Kidney tubule cell (primary cell): ENCODE measurements at regions not wholly inside any gene's neighbourhood (a gene's known extent, or its start where the extent isn't known, plus 50 kb on each side); places are given as distances from the start of the nearest gene placed in this dataset.
A peak's percentile ranks its signal among the peaks of the same experiment; 100 is the strongest.

Experiments used
- DNase-seq: peaks from one replicate; pipeline ENCODE4 v3.0.0-alpha.2; 2018; ENCODE audit warnings: low spot score

DNA sequence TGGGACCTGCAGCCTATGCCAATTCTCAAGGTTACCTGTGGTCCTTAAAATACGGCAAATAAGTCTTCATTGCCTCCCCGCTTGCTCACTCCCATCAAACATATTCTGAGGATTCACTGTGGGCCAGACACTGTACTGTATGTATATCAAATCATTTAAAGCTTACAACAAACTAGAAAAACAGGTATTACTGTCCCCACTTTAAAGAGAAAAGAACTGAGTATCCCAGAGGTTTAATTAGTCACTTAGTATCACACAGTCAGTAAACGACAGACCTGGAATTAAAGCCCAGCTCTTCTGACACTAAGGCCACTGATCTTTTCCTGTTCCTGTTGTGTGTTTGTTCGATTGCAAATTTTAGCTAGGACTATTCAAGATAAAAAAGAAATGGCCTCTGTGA, 248.2 kb downstream of the ACTL7B start:
- no peak for DNase-seq

DNA sequence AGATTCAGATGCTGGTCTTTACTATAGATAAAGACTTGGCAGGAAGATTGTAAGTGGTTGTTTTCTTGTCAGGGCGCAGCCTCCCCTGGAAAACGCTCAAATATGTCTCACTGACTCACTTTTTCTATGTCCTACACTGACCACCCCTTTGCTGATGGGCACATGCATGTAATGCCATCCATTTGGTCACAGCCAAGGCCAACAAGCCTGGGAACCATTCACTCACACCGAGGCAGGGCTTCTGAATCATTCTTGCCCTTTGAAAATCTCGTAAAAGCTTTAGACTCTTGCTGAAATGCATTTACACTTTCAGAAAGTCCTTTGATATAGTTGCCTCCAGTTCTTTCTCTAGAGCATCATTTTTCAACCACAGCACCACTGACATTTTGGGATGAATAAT, 249.4 kb downstream of the ACTL7B start:
- no peak for DNase-seq

DNA sequence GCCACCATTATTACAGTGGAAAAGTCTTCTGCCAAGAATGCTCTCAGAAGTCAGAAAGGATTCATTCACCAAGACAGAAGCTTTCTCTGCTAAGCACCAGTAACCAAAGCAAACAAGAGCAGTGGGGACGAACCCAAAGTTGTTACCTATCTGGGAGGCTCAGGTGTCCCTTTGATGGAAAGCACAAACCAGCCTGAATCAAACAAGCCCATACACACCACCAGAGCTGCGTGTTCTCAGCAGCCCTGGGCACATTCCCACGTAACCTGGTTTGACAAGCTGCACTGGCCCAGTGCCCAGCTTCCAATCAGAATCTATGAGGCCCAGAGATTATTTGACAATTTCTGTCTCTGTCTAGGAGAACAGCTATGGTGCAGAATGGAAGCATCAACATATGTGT, 252.6 kb downstream of the ACTL7B start:
- DNase-seq: no peak

DNA sequence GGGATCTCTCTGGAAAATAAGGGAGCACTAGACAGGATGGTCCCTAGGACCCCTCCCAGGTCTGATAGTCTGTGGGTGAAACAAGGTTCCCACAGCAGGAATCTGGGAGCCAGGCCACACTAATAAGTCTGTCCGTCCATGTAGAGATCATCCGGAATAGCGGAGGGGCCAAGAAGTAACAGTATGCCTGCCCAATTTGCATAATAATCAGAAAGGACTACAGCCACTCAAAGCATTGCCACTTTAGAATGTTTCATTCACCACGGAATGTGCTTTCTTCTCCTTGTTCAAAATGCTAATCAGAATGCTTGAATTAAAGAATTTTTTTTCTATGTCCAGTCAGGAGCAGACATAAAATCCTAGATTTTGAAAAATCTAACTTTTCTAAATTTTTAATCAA, 254.9 kb downstream of the ACTL7B start:
- no peak for DNase-seq

DNA sequence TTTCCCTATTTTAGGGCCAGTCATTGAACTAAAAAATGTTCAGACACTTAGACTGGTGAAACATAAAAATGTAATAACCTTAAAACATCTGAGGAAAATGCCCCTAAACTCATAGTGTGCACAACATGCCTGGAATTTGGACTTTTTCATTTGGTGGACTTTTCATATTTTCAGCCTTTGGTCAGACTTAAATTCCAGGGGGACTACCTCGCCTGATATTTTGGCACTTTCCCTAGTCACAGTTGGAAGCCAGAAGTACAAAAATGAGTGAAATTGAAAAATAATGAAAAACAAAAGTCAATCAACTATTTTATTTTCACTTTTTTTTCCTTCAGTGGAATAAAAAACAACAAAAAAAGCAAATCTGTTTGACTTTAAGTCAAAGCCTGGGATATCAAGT, 256.2 kb downstream of the ACTL7B start:
- DNase-seq: no peak

DNA sequence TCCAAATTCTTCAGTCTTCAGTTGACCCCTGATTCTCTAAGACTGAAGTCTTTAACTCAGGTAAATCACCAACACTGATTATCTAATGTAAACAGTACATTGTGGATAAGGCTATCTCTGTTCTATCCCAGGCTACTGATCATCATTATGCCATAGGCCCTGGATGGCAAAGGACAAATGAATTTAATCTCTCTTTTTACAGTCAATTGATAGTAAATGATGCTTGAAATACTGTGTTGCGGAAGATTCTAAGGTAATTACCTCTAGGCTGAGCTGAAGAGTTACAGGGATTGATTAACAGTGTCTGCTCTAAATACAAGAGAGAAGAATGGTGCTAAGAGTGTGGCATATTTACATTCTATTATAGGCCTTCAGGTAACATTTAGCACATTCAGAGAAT, 264.7 kb downstream of the ACTL7B start:
- DNase-seq: no peak

DNA sequence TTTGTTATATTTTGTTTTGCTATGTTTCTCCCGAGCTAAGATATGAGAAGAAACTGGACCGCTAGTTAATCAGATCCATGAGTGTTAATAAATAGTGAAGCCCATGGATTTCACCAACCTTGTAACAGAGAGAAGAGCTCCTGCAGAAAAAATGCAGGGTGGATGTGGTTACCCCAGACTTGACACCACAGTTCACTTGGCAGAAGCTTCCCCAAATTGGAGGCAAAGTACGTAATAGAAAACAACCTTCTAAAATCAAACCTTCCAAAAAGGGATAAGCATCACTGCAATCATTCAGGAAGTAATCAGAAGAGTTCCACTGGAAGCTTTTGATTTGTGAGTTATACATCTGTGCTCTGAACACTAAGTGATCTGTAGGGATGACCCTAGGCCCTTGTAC, 267.5 kb downstream of the ACTL7B start:
- DNase-seq: no peak

DNA sequence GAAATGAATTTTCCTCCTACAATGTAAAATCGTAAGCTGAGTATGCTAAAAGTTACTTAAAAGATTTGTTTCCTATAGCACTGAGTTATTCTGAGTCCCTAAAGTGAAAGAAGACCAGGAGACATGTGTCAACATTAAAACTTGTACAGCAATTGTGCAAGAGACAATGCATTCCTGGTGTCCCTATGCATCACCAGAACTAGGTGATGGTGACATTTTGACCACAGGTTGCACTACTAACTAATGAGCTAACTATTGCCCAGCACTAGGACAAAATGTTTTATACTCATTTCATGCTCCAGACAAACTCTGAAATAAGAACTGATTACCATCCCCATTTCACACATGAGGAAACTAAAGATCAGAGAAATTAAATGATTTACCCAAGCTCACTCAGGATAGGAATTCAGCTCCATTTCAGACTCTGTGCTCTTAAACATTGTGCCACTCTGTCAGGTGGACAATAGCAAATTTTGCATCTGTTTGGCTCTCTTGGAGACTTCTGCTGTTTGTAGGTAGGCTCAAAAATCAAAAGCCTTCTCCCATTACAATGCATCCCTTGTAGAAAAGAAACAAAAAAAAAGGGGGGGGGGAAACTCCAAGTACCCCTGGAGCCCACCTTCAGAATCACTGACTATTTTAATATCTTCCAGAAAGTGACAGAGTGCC, 269.2 kb downstream of the ACTL7B start:
- peak; percentile 29 for DNase-seq

DNA sequence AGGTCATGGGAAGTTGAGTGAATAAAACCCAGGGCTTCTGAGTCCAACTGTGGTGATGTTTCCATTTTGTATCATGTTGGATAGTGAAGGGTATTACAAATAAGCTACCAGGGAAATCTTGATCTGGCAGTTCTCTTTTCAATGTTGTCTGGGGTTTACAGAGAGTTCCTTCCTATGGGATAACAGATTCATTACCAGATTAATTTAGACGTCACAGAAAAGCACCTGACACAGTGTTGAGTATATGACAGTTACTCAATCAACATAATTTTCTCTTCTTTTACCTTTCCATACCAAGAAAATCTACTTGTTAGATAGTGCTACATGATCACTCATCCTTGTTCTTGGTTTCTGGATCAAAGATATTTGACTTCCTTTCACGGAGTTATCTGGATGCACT, 270.9 kb downstream of the ACTL7B start:
- DNase-seq: no peak

DNA sequence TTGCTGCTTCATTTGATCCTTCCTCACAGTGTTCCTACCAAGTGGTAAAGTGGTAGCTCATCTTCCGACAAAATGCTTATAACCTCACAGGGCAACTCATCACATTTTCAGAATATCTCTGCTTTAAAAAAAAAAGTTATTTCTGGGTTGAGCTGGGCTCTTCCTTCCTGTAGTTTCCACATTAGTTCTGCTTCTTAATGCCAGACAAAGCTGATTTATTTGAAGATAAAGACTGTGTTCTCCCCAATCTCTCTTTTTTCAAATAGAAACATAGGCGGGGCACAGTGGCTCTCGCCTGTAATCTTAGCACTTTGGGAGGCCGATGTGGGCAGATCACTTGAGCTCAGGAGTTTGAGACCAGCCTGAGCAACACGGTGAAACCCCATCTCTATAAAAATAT, 273.1 kb downstream of the ACTL7B start:
- no peak for DNase-seq

DNA sequence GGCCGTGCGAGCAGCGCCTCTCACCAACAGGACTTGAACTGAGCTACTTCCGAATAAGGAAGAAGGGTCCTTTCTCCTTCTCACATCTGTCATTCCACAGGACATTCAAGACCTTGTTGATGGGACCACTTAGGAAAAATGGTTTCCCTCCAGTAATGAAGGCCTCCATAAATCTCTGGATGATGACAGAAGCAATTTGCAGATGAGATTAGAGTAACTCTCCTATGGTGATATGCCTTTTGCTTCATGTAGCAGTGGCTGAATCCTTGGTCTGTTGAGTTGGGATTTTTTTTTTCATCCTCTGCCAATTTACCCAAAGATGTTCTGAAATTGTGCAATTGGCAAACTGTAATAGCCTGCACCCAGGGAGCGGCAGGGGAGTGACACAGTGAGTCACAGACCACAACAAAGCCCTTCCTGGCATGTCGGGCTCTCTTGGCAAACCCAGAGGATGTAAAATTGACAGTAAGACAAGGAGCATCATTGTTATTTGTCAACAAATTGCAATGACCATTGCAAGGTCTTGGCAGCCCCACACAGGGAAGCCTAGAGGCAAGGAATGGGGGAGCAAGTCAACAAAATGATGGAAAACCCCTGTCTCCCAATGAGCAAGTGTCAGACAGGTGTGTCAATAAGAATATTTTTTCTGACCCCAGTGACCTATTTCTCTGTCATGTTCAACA, 275.9 kb downstream of the ACTL7B start:
- DNase-seq: peak; percentile 73

DNA sequence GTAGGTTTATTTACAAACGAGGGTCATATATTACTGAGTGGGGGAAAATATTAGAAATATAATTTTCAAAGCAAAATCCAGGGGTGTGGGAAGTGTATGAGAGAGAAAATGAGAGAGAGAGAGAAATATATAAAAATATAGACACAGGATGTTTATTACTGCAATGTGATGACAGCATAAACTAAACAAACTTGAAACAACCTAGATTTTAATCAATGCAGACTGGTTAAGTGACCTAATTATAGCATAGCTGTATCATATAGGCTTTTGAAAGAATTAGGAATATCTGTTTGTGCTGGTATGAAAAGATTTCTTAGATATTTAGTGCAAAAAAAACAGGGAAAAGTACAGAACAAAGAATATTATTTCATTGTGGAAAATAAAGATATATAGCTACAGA, 280.5 kb downstream of the ACTL7B start:
- DNase-seq: no peak

DNA sequence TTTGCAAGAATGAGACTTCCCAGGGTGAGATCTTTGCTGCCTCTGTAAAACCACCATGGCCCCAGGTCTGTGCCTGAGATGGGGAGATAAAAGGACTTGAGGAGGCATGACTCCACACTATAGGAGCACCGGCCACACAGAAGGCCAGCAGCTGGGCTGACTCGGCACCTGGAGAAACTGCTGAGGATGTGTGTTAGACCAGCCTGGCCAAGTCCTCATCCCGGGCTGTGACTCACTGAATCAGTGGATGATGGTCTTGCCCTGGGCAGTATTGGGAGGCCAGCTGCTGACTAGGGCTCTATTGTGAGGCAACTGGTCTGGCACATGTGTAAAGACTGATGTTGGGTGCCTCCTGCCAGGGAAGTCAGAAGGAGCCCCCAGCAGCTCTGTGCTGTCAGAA, 286.2 kb downstream of the ACTL7B start:
- DNase-seq: peak; percentile 58

DNA sequence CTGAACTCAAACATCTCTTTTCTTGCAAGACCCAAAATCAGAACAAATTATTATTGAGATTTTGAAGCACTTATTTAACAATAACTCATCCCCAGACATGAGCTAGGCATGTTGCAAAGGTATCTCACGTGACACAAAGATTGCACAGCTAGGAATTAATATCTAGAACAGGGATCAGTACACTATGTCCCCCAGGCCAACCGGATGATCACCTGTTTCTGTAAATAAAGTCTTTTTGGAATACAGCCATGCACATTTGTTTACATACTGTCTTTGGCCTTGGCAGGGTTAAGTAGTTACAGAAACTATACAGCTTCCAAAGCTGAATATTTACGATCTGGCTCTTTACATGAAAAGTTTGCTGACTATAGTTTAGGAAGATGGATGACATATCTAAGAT, 287.7 kb downstream of the ACTL7B start:
- DNase-seq: no peak

DNA sequence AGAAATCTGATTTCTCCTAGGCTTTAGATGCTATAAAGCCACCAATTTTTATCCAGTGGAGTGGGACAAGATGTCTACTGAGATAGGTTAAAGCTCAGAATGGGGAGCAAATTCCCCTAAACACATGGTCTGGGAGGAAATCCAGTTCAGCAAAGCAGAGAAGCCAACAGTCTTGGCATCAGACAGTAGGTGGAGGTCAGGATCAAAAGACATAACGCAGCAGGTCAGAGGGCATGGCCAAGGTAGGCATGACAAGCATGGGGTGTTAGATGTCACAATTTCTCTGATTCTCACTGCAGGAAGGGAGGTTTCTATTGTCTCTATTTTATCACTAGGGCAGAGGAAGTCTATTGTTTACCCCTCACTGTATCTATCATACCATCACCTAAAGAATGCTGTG, 288.2 kb downstream of the ACTL7B start:
- no peak for DNase-seq

DNA sequence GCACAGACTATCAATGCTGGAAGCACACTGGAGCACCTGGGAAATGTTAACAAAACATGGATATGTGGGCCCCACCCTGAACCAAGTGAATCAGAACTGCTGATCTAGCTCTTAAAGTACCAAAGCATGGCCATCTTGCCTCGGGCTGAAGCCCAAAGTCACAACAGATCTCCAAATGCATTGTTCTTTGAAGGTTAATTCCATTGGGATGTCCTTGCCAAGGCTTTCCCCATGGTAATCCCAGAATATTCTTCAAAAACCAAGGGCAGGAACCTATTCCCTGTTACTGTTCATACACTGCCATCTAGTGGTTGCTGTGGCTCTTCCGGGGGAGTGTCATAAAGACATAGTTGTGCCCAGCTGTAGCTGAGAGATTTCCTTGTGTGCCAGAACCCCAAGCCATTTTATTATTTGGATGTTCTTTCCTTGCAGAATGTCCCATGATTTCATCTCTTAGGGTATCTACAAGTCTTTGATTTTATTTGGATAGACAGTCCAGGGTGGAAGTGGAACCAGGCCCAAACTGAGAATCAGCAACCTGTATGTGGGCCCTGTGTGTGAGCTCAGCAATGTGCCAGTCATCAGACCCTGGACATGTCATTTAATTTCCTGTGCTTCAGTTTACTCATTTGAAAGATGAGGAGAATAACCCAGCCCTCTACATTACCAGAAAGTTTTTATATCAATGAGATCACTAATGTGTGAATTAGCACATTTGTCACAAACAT, 290.0 kb downstream of the ACTL7B start:
- DNase-seq: peak; percentile 83

DNA sequence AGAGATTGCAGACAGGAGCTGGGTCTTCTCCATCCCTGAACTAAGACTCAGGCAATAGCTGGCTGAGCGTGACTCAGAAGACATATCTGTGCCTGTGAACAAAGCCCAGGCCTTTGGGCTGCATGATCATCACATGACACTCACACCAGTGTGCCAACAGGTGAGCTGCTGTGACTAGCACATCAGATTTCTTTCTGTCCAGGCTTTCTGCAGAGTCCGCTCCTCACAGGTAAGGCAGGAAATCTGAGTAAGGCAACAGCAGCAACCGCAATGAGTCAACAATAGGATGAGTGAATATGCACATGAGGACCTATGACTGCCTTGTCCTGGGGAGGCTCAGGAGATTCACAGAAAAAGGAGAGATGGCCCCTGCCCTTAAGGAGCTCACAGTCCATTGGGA, 293.6 kb downstream of the ACTL7B start:
- DNase-seq: peak; percentile 77

DNA sequence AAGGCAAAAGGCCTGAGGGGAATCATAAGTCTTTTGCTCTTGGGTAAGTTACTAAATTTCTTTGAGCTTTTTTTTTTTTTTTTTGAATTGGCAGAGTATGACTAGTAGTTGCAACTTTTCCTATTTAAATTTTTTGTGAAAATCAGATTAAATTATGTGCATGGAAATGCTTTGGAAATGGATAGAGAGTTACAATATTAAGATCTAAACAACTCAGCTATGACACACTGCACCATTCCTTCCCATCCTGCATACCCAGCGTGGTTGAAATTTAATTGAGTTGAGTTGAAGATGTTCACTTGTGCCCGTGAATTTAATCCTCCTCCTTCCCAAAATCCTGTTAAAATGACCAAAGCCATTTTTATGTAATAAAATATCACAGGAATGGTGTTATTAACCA, 296.4 kb downstream of the ACTL7B start:
- no peak for DNase-seq

DNA sequence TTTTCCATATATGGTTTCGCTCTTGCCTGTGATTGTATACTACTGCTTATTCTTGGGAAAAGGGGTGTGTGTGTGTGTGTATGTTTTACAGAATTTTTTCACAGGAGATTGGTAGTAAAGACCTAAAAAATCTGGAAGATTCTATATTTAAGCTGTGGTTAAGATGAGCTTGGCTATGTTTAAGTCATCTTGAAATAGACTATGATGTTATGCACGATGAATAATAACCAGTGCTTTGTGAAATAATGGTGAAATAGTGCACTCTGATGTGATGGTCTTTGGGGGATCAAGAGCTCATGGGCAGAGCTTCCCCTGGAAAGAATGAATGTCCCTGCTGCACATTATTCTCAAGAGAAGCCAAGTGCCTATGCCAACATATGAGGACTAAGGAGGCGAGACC, 301.0 kb downstream of the ACTL7B start:
- no peak for DNase-seq

DNA sequence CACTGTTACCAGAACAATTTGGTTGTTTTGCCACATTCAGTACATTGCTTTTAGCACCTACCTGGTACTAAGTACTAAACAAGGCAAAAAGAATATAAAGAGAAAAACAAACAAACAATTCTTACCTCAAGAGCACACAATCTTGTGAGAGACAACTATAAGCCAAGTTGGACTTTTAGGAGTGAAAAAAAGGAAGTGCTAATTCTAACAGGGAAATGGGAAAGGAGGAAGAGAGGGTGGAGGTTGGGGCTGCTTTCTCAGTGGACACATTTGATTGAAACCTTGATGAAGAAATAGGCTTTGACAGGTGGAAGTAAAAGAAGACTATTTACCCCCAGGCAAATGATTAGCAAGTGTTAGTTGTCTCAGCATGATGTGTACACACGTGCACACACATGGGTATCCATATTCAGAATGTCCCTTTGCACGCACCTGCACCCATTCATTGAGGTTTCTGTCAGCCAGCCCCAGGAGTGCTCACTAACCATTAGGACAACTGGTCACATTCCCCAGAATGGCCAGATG, 302.6 kb downstream of the ACTL7B start:
- no peak for DNase-seq

DNA sequence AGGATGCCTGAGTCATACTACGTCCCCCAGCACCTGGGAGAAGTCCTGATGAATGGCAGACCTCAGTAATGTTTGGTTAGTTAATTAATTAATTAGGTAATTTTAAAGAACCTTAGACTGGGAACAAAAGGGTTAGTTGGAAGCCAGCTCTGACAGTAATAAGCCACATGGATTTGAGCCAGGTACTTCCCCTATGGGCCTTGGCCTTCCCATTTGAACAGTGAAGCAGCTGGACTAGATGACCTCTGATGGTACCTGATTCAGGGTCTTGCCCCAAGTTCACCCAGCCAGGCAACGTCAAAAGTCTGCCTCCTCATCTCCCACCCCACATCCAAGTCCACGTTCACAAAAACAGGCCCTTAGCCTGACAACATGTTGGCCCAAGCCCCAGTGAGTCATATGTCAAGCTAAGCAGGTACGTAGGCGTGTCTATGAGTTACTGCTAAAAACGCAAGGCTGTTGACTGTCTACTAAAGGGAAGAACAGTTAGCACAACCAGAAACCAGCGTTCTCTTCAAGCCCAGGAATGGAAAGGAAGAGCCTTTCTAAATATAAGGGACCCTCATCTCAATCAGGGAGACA, 303.2 kb downstream of the ACTL7B start:
- peak; percentile 86 for DNase-seq

DNA sequence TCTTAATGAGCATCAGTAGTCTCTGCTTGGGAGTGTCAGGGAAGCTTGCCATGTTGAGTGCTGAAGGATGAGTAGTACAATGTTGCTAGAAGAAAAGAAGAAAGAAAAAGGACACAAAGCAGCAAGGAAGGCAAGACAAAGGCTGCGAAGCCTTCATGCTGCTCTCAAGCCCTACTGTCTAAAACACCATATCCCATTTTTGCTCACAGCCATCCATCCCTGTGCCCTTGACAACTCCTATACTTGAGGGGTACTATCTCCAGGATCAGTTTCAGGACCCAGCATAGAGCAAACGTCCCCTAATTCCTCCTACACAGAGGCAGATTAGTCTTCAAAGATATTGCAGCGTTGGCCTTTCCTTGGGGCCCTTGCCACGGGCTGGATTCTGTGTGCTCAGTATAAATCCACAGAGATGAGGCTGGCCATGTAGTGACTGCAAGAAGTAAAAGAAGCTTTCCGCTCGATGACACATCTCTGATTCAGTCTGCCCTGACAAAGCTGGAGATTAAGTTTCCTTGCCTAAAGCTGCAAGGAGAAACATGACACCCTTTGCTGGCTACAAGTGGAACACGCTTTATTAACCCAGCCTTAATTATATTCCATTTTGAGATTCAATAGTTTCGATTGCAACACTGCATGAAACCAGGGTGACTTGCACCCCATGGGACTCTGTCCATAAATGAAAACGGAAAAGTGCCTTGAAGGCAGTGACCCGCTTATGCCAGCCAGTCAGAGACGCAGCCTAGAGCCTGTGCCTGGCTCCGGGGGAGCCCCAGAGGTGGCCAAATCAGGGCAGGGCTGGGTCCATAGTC, 304.6 kb downstream of the ACTL7B start:
- DNase-seq: peak; percentile 96
